Breast epithelium (tissue), 4 donors: ENCODE measurements at regions not wholly inside any gene's neighbourhood (a gene's known extent, or its start where the extent isn't known, plus 50 kb on each side); places are given as distances from the start of the nearest gene placed in this dataset.
"Not testable (repeated sequence)": the region's sequence is repeated elsewhere in the genome, so short reads cannot be mapped to it uniquely, and the experiment has no call there.

Source experiments
- DNase-seq, 2 donors: peaks; one replicate each; pipeline ENCODE4 v3.0.0-alpha.2; 2019; ENCODE audit warnings: low spot score in 2 of 2
- H3K27ac ChIP-seq, 2 donors: fragments of 200-600 bp; sonication (generic) in 1 of 2; one replicate each; pipeline ENCODE4 v1.5.1; 2016 to 2019; ENCODE audit warnings: mild to moderate bottlenecking in 1 of 2
- H3K27me3 ChIP-seq, 2 donors: fragments of 200-600 bp; sonication (generic) in 1 of 2; one replicate each; pipeline versions ENCODE4 v1.5.1 to v1.6.0; 2017 to 2019; ENCODE audit warnings: control low read depth in 1 of 2, mild to moderate bottlenecking in 1 of 2
- H3K36me3 ChIP-seq: fragments of 200-600 bp; one replicate; pipeline ENCODE4 v1.5.1; 2019
- H3K4me1 ChIP-seq, 2 donors: fragments of 200-600 bp; sonication (generic); one replicate each; pipeline ENCODE4 v1.5.1; 2016 to 2019; ENCODE audit warnings: control low read depth in 1 of 2
- H3K4me3 ChIP-seq, 3 donors: fragments of 200-600 bp; sonication (generic); 1 replicate in 2 of 3; 2 replicates in 1 of 3; pipeline ENCODE4 v1.5.1; 2016 to 2019; ENCODE audit warnings: mild to moderate bottlenecking in 3 of 3, moderate library complexity in 2 of 3
- H3K9me3 ChIP-seq, 2 donors: fragments of 200-600 bp; sonication (generic) in 1 of 2; one replicate each; pipeline ENCODE4 v1.5.1; 2016 to 2019; ENCODE audit warnings: control low read depth in 1 of 2
- POLR2A ChIP-seq: fragments of 450-650 bp; IDR thresholded peaks from one replicate; pipeline ENCODE4 v1.6.1; 2016; ENCODE audit warnings: antibody characterized with exemption, mild to moderate bottlenecking, moderate library complexity
- POLR2AphosphoS5 ChIP-seq, 3 donors: sonication (generic); formaldehyde crosslinking; IDR thresholded peaks; one replicate each; pipeline ENCODE4 v1.6.1; 2017; ENCODE audit warnings: antibody characterized with exemption in 3 of 3
- intact Hi-C: fragments of 100-400 bp; cut with DNase I; formaldehyde crosslinking; loops from one replicate; pipeline ENCODE4 v1.15.1; 2023; ENCODE audit warnings: low total_unique reads
- TF ChIP-seq, protein P1 (sequence below), 3 donors: fragments of 450-650 bp; IDR thresholded peaks; one replicate each; pipeline ENCODE4 v1.5.1; 2016 to 2017; ENCODE audit warnings: antibody characterized with exemption in 3 of 3, mild to moderate bottlenecking in 3 of 3, moderate library complexity in 3 of 3

DNA sequence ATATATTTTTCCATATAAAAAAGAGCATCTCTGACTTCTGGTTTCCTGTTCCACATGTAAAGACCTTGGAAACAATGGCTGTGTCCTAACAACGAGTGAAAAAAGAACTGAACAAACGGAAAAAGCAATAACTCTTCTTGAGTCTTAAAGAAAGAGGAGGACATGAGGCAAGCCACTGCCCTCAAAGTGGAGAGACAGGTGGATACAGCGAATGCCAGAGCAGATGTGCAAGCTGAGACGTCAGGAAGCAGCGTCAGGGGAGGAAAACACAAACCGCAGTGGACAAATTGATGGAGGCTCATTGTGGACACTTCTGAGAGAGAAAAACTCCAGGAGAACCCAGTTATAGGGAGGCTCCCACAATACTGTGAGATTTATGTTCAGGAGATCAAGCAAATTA lies 208.0 kb upstream of the MME start:
- Histone ChIP-seq H3K4me1 (no peaks in the 10 kb centered on the region), H3K4me3 (no peak overlapping the region), H3K36me3 (no peaks in the 10 kb centered on the region), H3K27ac (no peak overlapping the region), H3K9me3 (no peaks in the 10 kb centered on the region), H3K27me3 (no peaks in the 10 kb centered on the region)
- intact Hi-C loops, result no loop called here
- no peak for TF ChIP-seq POLR2A
- no peak for DNase-seq

- TF ChIP-seq, protein P1, sequence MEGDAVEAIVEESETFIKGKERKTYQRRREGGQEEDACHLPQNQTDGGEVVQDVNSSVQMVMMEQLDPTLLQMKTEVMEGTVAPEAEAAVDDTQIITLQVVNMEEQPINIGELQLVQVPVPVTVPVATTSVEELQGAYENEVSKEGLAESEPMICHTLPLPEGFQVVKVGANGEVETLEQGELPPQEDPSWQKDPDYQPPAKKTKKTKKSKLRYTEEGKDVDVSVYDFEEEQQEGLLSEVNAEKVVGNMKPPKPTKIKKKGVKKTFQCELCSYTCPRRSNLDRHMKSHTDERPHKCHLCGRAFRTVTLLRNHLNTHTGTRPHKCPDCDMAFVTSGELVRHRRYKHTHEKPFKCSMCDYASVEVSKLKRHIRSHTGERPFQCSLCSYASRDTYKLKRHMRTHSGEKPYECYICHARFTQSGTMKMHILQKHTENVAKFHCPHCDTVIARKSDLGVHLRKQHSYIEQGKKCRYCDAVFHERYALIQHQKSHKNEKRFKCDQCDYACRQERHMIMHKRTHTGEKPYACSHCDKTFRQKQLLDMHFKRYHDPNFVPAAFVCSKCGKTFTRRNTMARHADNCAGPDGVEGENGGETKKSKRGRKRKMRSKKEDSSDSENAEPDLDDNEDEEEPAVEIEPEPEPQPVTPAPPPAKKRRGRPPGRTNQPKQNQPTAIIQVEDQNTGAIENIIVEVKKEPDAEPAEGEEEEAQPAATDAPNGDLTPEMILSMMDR (IDR thresholded peaks at IDR 0.05), result no peak
- no peak for TF ChIP-seq POLR2AphosphoS5 (IDR thresholded peaks at IDR 0.05)
- no peak for TF ChIP-seq POLR2A
- no peaks in the 10 kb centered on the region for H3K4me1 ChIP-seq
- H3K27me3 ChIP-seq, result no peaks in the 10 kb centered on the region
- no peak overlapping the region for H3K27ac ChIP-seq
- no peaks in the 10 kb centered on the region for H3K36me3 ChIP-seq
- no peak for DNase-seq
- no peak overlapping the region for H3K4me3 ChIP-seq
- no peaks in the 10 kb centered on the region for H3K9me3 ChIP-seq
- intact Hi-C loops, result no loop called here
These were observed 215.2 kb upstream of the MME start for GRCh38 chr3:154864947-154865346.

DNA sequence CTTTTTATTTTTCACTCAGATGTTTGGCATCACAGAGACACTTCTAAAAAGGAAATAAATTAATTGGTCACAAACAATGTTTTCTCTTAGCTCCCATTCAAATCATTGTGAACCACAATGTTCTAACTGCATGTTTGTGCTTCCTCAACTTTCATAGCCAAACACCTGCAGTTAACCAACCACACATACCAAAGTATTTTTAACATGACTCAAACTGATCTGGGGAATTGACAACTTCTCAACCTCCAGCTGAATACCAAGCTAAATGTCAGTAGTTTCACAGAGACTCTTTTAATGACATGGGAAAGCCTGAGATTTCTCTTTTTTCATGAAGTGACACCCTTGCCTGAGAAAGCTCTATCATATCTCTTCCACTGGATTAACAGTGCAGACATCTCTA lies 217.9 kb upstream of the MME start:
- no peak for DNase-seq
- H3K36me3 ChIP-seq, result no peaks in the 10 kb centered on the region
- intact Hi-C loops, result no loop called here
- no peaks in the 10 kb centered on the region for H3K9me3 ChIP-seq
- H3K27ac ChIP-seq, result no peak overlapping the region
- H3K27me3 ChIP-seq, result no peaks in the 10 kb centered on the region
- H3K4me3 ChIP-seq, result no peak overlapping the region
- no peaks in the 10 kb centered on the region for H3K4me1 ChIP-seq
- TF ChIP-seq, protein P1 (IDR thresholded peaks at IDR 0.05), result no peak

GRCh38 chr3:154852998-154853397 lies 227.1 kb upstream of the MME start:
- H3K4me3 ChIP-seq, H3K36me3 ChIP-seq, H3K4me1 ChIP-seq, H3K27ac ChIP-seq, H3K9me3 ChIP-seq, H3K27me3 ChIP-seq, intact Hi-C loops, DNase-seq: not testable (repeated sequence)

- H3K4me3 ChIP-seq, result no peak overlapping the region
- H3K27ac ChIP-seq, result no peak overlapping the region
- H3K4me1 ChIP-seq, result no peaks in the 10 kb centered on the region
- DNase-seq, result no peak
- no peaks in the 10 kb centered on the region for H3K9me3 ChIP-seq
- H3K27me3 ChIP-seq, result no peaks in the 10 kb centered on the region
- intact Hi-C loops, result no loop called here
- H3K36me3 ChIP-seq, result no peaks in the 10 kb centered on the region
- TF ChIP-seq POLR2AphosphoS5 (IDR thresholded peaks at IDR 0.05), result no peak
- no peak for TF ChIP-seq POLR2A
- TF ChIP-seq, protein P1 (IDR thresholded peaks at IDR 0.05), result no peak
These were observed 227.6 kb upstream of the MME start for GRCh38 chr3:154852515-154852914.

DNA sequence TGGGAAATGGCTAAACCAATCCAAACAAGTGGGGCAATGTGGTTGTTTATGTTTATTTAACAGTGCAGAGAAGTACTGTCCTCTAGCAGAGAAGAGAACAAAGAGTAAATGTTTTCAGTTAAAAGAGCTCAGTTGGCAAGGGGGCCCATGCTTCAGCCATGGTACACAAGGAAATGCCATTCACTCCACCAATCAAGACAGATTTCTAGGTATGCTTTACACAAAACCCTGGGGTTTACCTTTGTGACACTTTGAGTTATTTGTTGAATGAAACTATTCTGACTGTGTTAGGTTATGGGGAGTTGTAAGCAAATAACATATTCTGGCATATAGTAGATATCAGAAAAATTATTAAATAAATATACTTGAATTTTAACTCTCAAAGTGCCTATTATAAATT lies 228.5 kb upstream of the MME start:
- Histone ChIP-seq H3K27me3 (no peaks in the 10 kb centered on the region), H3K9me3 (no peaks in the 10 kb centered on the region), H3K4me3 (no peak overlapping the region), H3K36me3 (no peaks in the 10 kb centered on the region), H3K27ac (no peak overlapping the region), H3K4me1 (no peaks in the 10 kb centered on the region)
- intact Hi-C loops, result no loop called here
- DNase-seq, result no peak
- TF ChIP-seq POLR2A (no peak), POLR2AphosphoS5 (IDR thresholded peaks at IDR 0.05) (no peak)
- TF ChIP-seq, protein P1 (IDR thresholded peaks at IDR 0.05), result no peak
